Activated B cell treated with CpG ODN at 0.5 μM for 24 hours (primary cell): ENCODE measurements at regions not wholly inside any gene's neighbourhood (a gene's known extent, or its start where the extent isn't known, plus 50 kb on each side); places are given as distances from the start of the nearest gene placed in this dataset.

ENCODE experiments used
- ATAC-seq: fragments of 200-7000 bp; cut with Tn5 transposase; one replicate; pipeline ENCODE4 v1.10.0; 2021; ENCODE audit warnings: low read depth, mild to moderate bottlenecking, moderate library complexity
- CTCF ChIA-PET: fragments of 350-600 bp; sonication (Branson Sonifier 250); formaldehyde crosslinking; loops from one replicate; lab custom pipeline; 2021; ENCODE audit warnings: antibody characterized with exemption; lab: Charles Lee
- POLR2A ChIA-PET: fragments of 350-600 bp; sonication (Branson Sonifier 250); formaldehyde crosslinking; loops from one replicate; lab custom pipeline; 2021; ENCODE audit warnings: antibody characterized with exemption; lab: Charles Lee
- DNase-seq: peaks from one replicate; pipeline ENCODE4 v3.0.0; 2022
- H3K27ac Mint-ChIP-seq: one replicate; pipeline ENCODE4 v1.8.0; 2020; ENCODE audit warnings: mixed read lengths
- H3K27me3 Mint-ChIP-seq: one replicate; pipeline ENCODE4 v1.8.0; 2021; ENCODE audit warnings: mixed read lengths
- H3K36me3 Mint-ChIP-seq: one replicate; pipeline ENCODE4 v1.8.0; 2021; ENCODE audit warnings: low read depth, mixed read lengths
- H3K4me1 Mint-ChIP-seq: one replicate; pipeline ENCODE4 v1.8.0; 2021; ENCODE audit warnings: mixed read lengths
- H3K4me3 Mint-ChIP-seq: one replicate; pipeline ENCODE4 v1.8.0; 2020; ENCODE audit warnings: mild to moderate bottlenecking, mixed read lengths
- H3K9me3 Mint-ChIP-seq: one replicate; pipeline ENCODE4 v1.8.0; 2020; ENCODE audit warnings: mixed read lengths
- intact Hi-C: fragments of 100-400 bp; cut with micrococcal nuclease; formaldehyde crosslinking; loops from one replicate; pipeline ENCODE4 v1.15.1; 2024
- TF ChIP-seq, protein P1 (sequence below): fragments of 200-600 bp; IDR thresholded peaks from one replicate; pipeline ENCODE4 v1.8.0; 2022; ENCODE audit warnings: antibody characterized with exemption, mild to moderate bottlenecking

DNA sequence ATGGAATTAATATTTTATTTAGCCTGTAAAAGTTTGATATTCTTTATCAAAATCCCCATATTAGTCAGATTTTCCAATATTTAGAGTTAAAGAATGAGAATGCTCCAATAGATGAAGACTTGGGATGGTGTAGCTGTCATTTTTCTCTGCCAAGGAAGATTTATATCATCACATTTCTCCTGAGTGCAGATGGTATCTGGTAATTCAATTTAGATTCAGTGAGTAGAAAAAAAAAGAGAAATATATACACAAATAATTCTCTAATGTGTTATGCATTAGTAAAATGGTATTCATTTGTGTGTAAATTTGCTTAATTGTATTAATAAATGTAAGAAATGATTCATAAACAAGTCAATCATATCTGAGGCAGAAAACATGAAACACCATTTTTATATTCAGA, 1508.7 kb upstream of the PCDH20 start:
- Mint-ChIP-seq H3K4me1 (no peaks in the 10 kb centered on the region), H3K27me3 (no peaks in the 10 kb centered on the region), H3K9me3 (peaks cover 5% of the 10 kb centered on the region), H3K4me3 (no peak overlapping the region), H3K36me3 (no peaks in the 10 kb centered on the region), H3K27ac (no peak overlapping the region)
- ATAC-seq: no peak
- DNase-seq: no peak
- TF ChIP-seq, protein P1, sequence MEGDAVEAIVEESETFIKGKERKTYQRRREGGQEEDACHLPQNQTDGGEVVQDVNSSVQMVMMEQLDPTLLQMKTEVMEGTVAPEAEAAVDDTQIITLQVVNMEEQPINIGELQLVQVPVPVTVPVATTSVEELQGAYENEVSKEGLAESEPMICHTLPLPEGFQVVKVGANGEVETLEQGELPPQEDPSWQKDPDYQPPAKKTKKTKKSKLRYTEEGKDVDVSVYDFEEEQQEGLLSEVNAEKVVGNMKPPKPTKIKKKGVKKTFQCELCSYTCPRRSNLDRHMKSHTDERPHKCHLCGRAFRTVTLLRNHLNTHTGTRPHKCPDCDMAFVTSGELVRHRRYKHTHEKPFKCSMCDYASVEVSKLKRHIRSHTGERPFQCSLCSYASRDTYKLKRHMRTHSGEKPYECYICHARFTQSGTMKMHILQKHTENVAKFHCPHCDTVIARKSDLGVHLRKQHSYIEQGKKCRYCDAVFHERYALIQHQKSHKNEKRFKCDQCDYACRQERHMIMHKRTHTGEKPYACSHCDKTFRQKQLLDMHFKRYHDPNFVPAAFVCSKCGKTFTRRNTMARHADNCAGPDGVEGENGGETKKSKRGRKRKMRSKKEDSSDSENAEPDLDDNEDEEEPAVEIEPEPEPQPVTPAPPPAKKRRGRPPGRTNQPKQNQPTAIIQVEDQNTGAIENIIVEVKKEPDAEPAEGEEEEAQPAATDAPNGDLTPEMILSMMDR: no peak
- ChIA-PET POLR2A (no interaction called here), CTCF (no interaction called here)
- intact Hi-C loops: no loop called here

DNA sequence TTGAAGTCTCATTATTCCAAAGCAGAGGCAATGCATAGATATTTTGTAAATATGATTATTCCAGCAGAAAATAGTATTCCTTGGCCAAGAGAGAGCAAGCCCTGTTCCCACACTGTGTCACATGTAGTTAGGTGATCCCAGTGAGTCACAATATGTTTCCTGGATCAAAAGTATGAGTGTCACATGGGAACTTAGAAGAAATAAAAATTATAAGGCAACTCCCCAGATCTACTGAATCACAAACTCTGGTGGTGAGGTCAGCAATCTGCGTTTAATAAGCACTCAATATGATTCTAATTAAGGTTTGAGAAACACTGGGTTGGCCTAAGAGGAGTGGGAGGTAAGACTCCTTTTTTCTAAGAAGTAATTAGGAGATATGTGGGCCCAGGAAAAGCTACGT, 1504.5 kb upstream of the PCDH20 start:
- CTCF ChIA-PET: no interaction called here
- intact Hi-C loops: no loop called here
- H3K27ac Mint-ChIP-seq: no peak overlapping the region
- no peaks in the 10 kb centered on the region for H3K36me3 Mint-ChIP-seq
- no peak for DNase-seq
- H3K4me3 Mint-ChIP-seq: no peak overlapping the region
- TF ChIP-seq, protein P1: no peak
- POLR2A ChIA-PET: no interaction called here
- no peaks in the 10 kb centered on the region for H3K4me1 Mint-ChIP-seq
- no peaks in the 10 kb centered on the region for H3K27me3 Mint-ChIP-seq
- ATAC-seq: no peak
- peaks cover 2% of the 10 kb centered on the region for H3K9me3 Mint-ChIP-seq

DNA sequence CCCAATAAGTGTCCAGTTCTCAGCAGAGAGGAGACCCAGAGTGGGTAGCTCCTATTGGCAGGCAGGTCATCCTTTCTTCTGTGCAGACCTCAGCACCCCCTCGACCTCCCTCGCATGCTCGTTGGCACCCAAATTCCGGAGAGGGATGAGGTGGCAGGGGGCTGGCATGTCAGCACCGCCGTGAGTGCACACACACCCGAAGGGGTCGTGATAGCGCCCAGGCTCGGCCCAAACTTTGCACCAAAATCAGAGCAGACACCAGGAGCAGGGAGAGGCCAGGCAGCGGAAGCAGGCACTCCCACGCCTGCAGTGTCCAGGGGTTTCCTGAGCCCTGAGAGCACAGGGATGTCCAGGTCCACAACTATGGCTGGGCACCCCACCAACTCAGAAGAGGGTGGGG, 1503.8 kb upstream of the PCDH20 start:
- no peak overlapping the region for H3K4me3 Mint-ChIP-seq
- no peaks in the 10 kb centered on the region for H3K4me1 Mint-ChIP-seq
- H3K27ac Mint-ChIP-seq: no peak overlapping the region
- no peaks in the 10 kb centered on the region for H3K27me3 Mint-ChIP-seq
- CTCF ChIA-PET: no interaction called here
- peaks cover 2% of the 10 kb centered on the region for H3K9me3 Mint-ChIP-seq
- POLR2A ChIA-PET: no interaction called here
- intact Hi-C loops: no loop called here
- DNase-seq: no peak
- TF ChIP-seq, protein P1: no peak
- no peak for ATAC-seq
- H3K36me3 Mint-ChIP-seq: no peaks in the 10 kb centered on the region

DNA sequence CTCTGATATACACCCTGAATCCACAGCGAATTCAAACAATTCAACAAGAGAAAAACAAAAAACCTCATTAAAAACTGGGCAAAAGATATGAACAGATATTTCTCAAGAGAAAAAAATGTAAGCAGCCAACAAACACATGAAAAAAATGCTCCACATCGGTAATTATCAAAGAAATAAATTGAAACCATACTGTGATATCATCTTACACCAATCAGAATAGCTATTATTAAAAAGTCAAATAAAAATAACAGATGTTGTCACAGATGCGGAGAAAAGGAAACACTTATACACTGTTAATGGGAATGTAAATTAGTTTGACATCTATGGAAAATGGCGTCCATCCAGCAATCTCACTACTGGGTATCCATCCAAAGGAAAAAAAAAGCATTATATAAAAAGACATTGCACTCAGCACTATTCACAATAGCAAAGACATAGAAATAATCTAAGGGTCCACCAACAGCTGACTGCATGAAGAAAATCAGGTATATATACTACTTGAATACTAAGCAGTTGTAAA, 1495.0 kb upstream of the PCDH20 start:
- Mint-ChIP-seq H3K27ac (no peak overlapping the region), H3K27me3 (no peaks in the 10 kb centered on the region), H3K9me3 (peaks cover 3% of the 10 kb centered on the region), H3K4me1 (no peaks in the 10 kb centered on the region), H3K4me3 (no peak overlapping the region), H3K36me3 (no peaks in the 10 kb centered on the region)
- ATAC-seq (no peak), DNase-seq (no peak)
- CTCF ChIA-PET: no interaction called here
- intact Hi-C loops: no loop called here
- POLR2A ChIA-PET: no interaction called here
- TF ChIP-seq, protein P1: no peak

DNA sequence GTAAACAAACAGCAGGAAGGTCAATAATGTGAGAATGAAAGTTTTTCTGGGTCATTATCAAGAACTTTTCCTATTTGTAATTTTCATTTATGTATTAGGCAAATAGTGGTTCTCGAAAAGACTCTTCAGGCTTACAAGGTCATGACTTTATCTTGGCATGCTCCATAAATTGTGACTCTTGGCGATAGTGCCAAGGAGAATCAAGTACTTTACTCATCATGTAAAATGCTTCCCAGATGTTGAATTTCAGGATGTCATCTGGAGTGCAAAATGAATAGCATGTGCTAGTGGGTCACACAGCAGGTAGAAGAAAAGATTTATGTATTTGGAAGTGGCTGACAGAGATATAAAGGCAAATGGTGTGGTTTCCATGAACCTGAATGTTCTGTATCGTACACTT, 1492.7 kb upstream of the PCDH20 start:
- ChIA-PET CTCF (no interaction called here), POLR2A (no interaction called here)
- Mint-ChIP-seq H3K4me3 (no peak overlapping the region), H3K27me3 (no peaks in the 10 kb centered on the region), H3K9me3 (peaks cover 3% of the 10 kb centered on the region), H3K36me3 (no peaks in the 10 kb centered on the region), H3K27ac (no peak overlapping the region), H3K4me1 (no peaks in the 10 kb centered on the region)
- intact Hi-C loops: no loop called here
- no peak for DNase-seq
- TF ChIP-seq, protein P1: no peak
- ATAC-seq: no peak
